NCI-H774 (cell line): ENCODE measurements at regions not wholly inside any gene's neighbourhood (a gene's known extent, or its start where the extent isn't known, plus 50 kb on each side); places are given as distances from the start of the nearest gene placed in this dataset.

ENCODE experiments used
- DNase-seq: peaks from one replicate; lab custom pipeline; 2025; lab: John Stamatoyannopoulos, UW

- no peak for DNase-seq
Measured at GRCh38 chr6:88558981-88559380, 392.8 kb upstream of the CNR1 start.

GRCh38 chr6:88556663-88557062 lies 390.5 kb upstream of the CNR1 start:
- no peak for DNase-seq

- DNase-seq = no peak
Measured at GRCh38 chr6:88548891-88549505, 382.9 kb upstream of the CNR1 start.

- DNase-seq = no peak
Measured at GRCh38 chr6:88547768-88548167, 381.6 kb upstream of the CNR1 start.

- DNase-seq = no peak
Measured at GRCh38 chr6:88545991-88546390, 379.8 kb upstream of the CNR1 start.

GRCh38 chr6:88544986-88545612 lies 379.0 kb upstream of the CNR1 start:
- no peak for DNase-seq

GRCh38 chr6:88539295-88539764 lies 373.2 kb upstream of the CNR1 start:
- DNase-seq = no peak

- DNase-seq = no peak
Measured at GRCh38 chr6:88538840-88539239, 372.7 kb upstream of the CNR1 start.

- DNase-seq = no peak
Measured at GRCh38 chr6:88538130-88538706, 372.1 kb upstream of the CNR1 start.

GRCh38 chr6:88536071-88536625 lies 370.0 kb upstream of the CNR1 start:
- DNase-seq = no peak

- DNase-seq = no peak
Measured at GRCh38 chr6:88535306-88535705, 369.2 kb upstream of the CNR1 start.

GRCh38 chr6:88532241-88532860 lies 366.2 kb upstream of the CNR1 start:
- no peak for DNase-seq

GRCh38 chr6:88529726-88530125 lies 363.6 kb upstream of the CNR1 start:
- DNase-seq = no peak

GRCh38 chr6:88520445-88520844 lies 354.3 kb upstream of the CNR1 start:
- no peak for DNase-seq

- DNase-seq = no peak
Measured at GRCh38 chr6:88520017-88520338, 353.8 kb upstream of the CNR1 start.

GRCh38 chr6:88519301-88520016 lies 353.3 kb upstream of the CNR1 start:
- DNase-seq = no peak

GRCh38 chr6:88517737-88518136 lies 351.6 kb upstream of the CNR1 start:
- DNase-seq = no peak

GRCh38 chr6:88513920-88514319 lies 347.8 kb upstream of the CNR1 start:
- DNase-seq = no peak

GRCh38 chr6:88513471-88513870 lies 347.3 kb upstream of the CNR1 start:
- DNase-seq = no peak

- no peak for DNase-seq
Measured at GRCh38 chr6:88512951-88513350, 346.8 kb upstream of the CNR1 start.

GRCh38 chr6:88502391-88502790 lies 336.2 kb upstream of the CNR1 start:
- DNase-seq = no peak
